HG03159 (cell line): ENCODE measurements at regions not wholly inside any gene's neighbourhood (a gene's known extent, or its start where the extent isn't known, plus 50 kb on each side); places are given as distances from the start of the nearest gene placed in this dataset.

ENCODE experiments used
- ATAC-seq: cut with Tn5 transposase; IDR thresholded peaks from one replicate; pipeline ENCODE4 v1.9.1; 2021; ENCODE audit warnings: mild to moderate bottlenecking, moderate library complexity; ENCODE audit not compliant: unreplicated experiment

GRCh38 chr5:66459728-66460127, 136.5 kb upstream of the MAST4 start:
- ATAC-seq = no peak

GRCh38 chr5:66467564-66467963, 128.6 kb upstream of the MAST4 start:
- no peak for ATAC-seq

- ATAC-seq = no peak
Observed at GRCh38 chr5:66469684-66470083, 126.5 kb upstream of the MAST4 start.

- ATAC-seq = no peak
Observed at GRCh38 chr5:66472010-66472409, 124.2 kb upstream of the MAST4 start.

GRCh38 chr5:66475731-66476130, 120.5 kb upstream of the MAST4 start:
- ATAC-seq = no peak

GRCh38 chr5:66477596-66477995, 118.6 kb upstream of the MAST4 start:
- ATAC-seq = no peak

- ATAC-seq = no peak
Observed at GRCh38 chr5:66494437-66494836, 101.8 kb upstream of the MAST4 start.

GRCh38 chr5:66498791-66499207, 97.4 kb upstream of the MAST4 start:
- ATAC-seq = no peak

- no peak for ATAC-seq
Observed at GRCh38 chr5:66503203-66503789, 92.9 kb upstream of the MAST4 start.

GRCh38 chr5:66507106-66507505, 89.1 kb upstream of the MAST4 start:
- ATAC-seq = no peak

GRCh38 chr5:66511491-66511890, 84.7 kb upstream of the MAST4 start:
- ATAC-seq = no peak

- ATAC-seq = no peak
Observed at GRCh38 chr5:66513130-66513529, 83.1 kb upstream of the MAST4 start.

GRCh38 chr5:66515209-66515608, 81.0 kb upstream of the MAST4 start:
- no peak for ATAC-seq

- no peak for ATAC-seq
Observed at GRCh38 chr5:66516550-66516949, 79.6 kb upstream of the MAST4 start.

GRCh38 chr5:66517351-66517750, 78.8 kb upstream of the MAST4 start:
- ATAC-seq = no peak

- ATAC-seq = no peak
Observed at GRCh38 chr5:66518052-66518451, 78.1 kb upstream of the MAST4 start.

- no peak for ATAC-seq
Observed at GRCh38 chr5:66518753-66519152, 77.4 kb upstream of the MAST4 start.

GRCh38 chr5:66519626-66520025, 76.6 kb upstream of the MAST4 start:
- no peak for ATAC-seq

GRCh38 chr5:66520854-66521253, 75.3 kb upstream of the MAST4 start:
- ATAC-seq = no peak

- ATAC-seq = no peak
Observed at GRCh38 chr5:66527478-66528035, 68.6 kb upstream of the MAST4 start.

- ATAC-seq = no peak
Observed at GRCh38 chr5:66529182-66529581, 67.0 kb upstream of the MAST4 start.

GRCh38 chr5:66529704-66530103, 66.5 kb upstream of the MAST4 start:
- ATAC-seq = no peak

- ATAC-seq = no peak
Observed at GRCh38 chr5:66538126-66538525, 58.1 kb upstream of the MAST4 start.
